Mucosa of descending colon (tissue), 3 donors: ENCODE measurements at regions not wholly inside any gene's neighbourhood (a gene's known extent, or its start where the extent isn't known, plus 50 kb on each side); places are given as distances from the start of the nearest gene placed in this dataset.

Experiments used
- ATAC-seq: fragments of 200-7000 bp; cut with Tn5 transposase; one replicate; pipeline ENCODE4 v1.9.1; 2020; ENCODE audit warnings: mild to moderate bottlenecking, moderate library complexity
- DNase-seq, 3 donors: peaks; one replicate each; pipeline ENCODE4 v3.0.0-alpha.2; 2020
- H3K36me3 ChIP-seq: fragments of 200-600 bp; one replicate; pipeline ENCODE4 v1.8.0; 2021; ENCODE audit warnings: low read depth, mild to moderate bottlenecking
- H3K4me1 ChIP-seq: fragments of 200-600 bp; one replicate; pipeline ENCODE4 v1.8.0; 2021; ENCODE audit warnings: low read depth, mild to moderate bottlenecking
- H3K4me3 ChIP-seq: fragments of 200-600 bp; one replicate; pipeline ENCODE4 v1.8.0; 2021; ENCODE audit warnings: mild to moderate bottlenecking
- H3K9me3 ChIP-seq: fragments of 200-600 bp; one replicate; pipeline ENCODE4 v1.8.0; 2021; ENCODE audit warnings: mild to moderate bottlenecking
- CTCF ChIP-seq: fragments of 200-600 bp; IDR thresholded peaks from one replicate; pipeline ENCODE4 v1.8.0; 2022; ENCODE audit warnings: antibody characterized with exemption, mild to moderate bottlenecking
- intact Hi-C, 2 donors: fragments of 100-400 bp; cut with DNase I in 1 of 2; cut with micrococcal nuclease in 1 of 2; formaldehyde crosslinking; loops; one replicate each; pipeline versions ENCODE4 v1.11.0 to v1.11.1; 2022; cut with DNase I, micrococcal nuclease
- donor health status: DM: no; HTN: no; CAD: no; lungs with moderate emphysema.
- donor health status: DM: no; HTN: no; CAD: no.
- donor health status: DM: no; HTN: yes; CAD: no.

- DNase-seq, result no peak
- no peak for ATAC-seq
- H3K36me3 ChIP-seq, result no peaks in the 10 kb centered on the region
- no peak for TF ChIP-seq CTCF
- H3K4me1 ChIP-seq, result peaks cover 4% of the 10 kb centered on the region
- intact Hi-C loops, result no loop called here
- no peaks in the 10 kb centered on the region for H3K9me3 ChIP-seq
- no peak overlapping the region for H3K4me3 ChIP-seq
Measured at GRCh38 chr18:61729322-61729721, 163.5 kb downstream of the RNF152 start.

GRCh38 chr18:61727241-61728193, 165.3 kb downstream of the RNF152 start:
- TF ChIP-seq CTCF, result no peak

GRCh38 chr18:61724532-61724931, 168.3 kb downstream of the RNF152 start:
- H3K36me3 ChIP-seq, result no peaks in the 10 kb centered on the region
- peaks cover 4% of the 10 kb centered on the region for H3K4me1 ChIP-seq
- H3K9me3 ChIP-seq, result no peaks in the 10 kb centered on the region
- intact Hi-C loops, result no loop called here
- no peak for ATAC-seq
- H3K4me3 ChIP-seq, result no peak overlapping the region
- no peak for DNase-seq
- TF ChIP-seq CTCF, result no peak

More at GRCh38 chr18:61727241-61728193, 165.3 kb downstream of the RNF152 start:
- DNase-seq (no peak), ATAC-seq (no peak)
- Histone ChIP-seq H3K9me3 (no peaks in the 10 kb centered on the region), H3K4me3 (no peak overlapping the region), H3K4me1 (no peaks in the 10 kb centered on the region), H3K36me3 (no peaks in the 10 kb centered on the region)
- intact Hi-C loops, result no loop called here

GRCh38 chr18:61722247-61722646, 170.6 kb downstream of the RNF152 start:
- intact Hi-C loops, result no loop called here
- ATAC-seq, result no peak

GRCh38 chr18:61720496-61720895, 172.3 kb downstream of the RNF152 start:
- H3K4me3 ChIP-seq, result no peak overlapping the region
- H3K36me3 ChIP-seq, result no peaks in the 10 kb centered on the region
- DNase-seq (no peak), ATAC-seq (peak; percentile 73)
- TF ChIP-seq CTCF, result no peak
- H3K4me1 ChIP-seq, result peaks cover 4% of the 10 kb centered on the region
- intact Hi-C loops, result no loop called here
- no peaks in the 10 kb centered on the region for H3K9me3 ChIP-seq

More at GRCh38 chr18:61722247-61722646, 170.6 kb downstream of the RNF152 start:
- H3K4me1 ChIP-seq, result peaks cover 4% of the 10 kb centered on the region
- DNase-seq, result no peak
- no peak overlapping the region for H3K4me3 ChIP-seq
- H3K9me3 ChIP-seq, result no peaks in the 10 kb centered on the region
- no peak for TF ChIP-seq CTCF
- no peaks in the 10 kb centered on the region for H3K36me3 ChIP-seq
